ENCODE measurements at regions not wholly inside any gene's neighbourhood (a gene's known extent, or its start where the extent isn't known, plus 50 kb on each side); places are given as distances from the start of the nearest gene placed in this dataset.

- no peak for DNase-seq
Observed at GRCh38 chr2:2392332-2392731, 61.3 kb upstream of the MYT1L start.

DNA sequence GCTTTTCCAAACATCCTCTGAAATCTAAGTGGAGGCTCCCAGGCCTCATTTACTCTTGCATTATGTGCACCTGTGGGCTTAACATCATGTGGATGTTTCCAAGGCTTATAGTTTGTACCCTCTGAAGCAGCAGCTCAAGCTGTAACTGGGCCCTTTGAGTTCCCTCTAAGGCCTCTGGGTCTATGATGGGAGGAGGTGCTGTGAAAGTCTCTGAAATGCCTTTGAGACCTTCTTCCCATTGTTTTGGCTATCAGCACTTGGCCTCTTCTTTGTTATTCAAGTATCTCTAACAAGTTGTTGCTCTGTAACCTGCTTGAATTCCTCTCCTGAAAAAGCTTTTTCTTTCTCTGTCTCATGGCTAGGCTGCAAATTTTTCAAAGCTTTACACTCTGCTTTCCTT, 58.1 kb upstream of the MYT1L start:
- DNase-seq = no peak

All from activated CD8-positive, alpha-beta memory T cell treated with anti-CD3 and anti-CD28 coated beads, Interleukin-2, amount 50 U/mL, for 48 hours (primary cell).